HepG2 (cell line): ENCODE measurements at regions not wholly inside any gene's neighbourhood (a gene's known extent, or its start where the extent isn't known, plus 50 kb on each side); places are given as distances from the start of the nearest gene placed in this dataset.

Experiments used
- CENPT ChIP-seq: sonication (generic); formaldehyde crosslinking; IDR thresholded peaks from 2 replicates; pipeline ENCODE4 v1.8.0; 2022; ENCODE audit warnings: low read depth, mild to moderate bottlenecking, moderate library complexity, missing genetic modification reagents
- CREB1 ChIP-seq, 2 experiments: fragments of 450-650 bp in 1 of 2; IDR thresholded peaks; 2 replicates each; pipeline ENCODE4 v1.6.1; 2016 to 2017; ENCODE audit warnings: control low read depth in 1 of 2, mild to moderate bottlenecking in 1 of 2, missing compliant biosample characterization in 1 of 2, missing genetic modification characterization in 1 of 2
- HES4 ChIP-seq: sonication (generic); formaldehyde crosslinking; IDR thresholded peaks from 2 replicates; pipeline ENCODE4 v1.9.0; 2021; ENCODE audit warnings: mild to moderate bottlenecking, missing genetic modification reagents, borderline replicate concordance
- KDM2A ChIP-seq: sonication (generic); formaldehyde crosslinking; IDR thresholded peaks from 2 replicates; pipeline ENCODE4 v1.4.0; 2020; ENCODE audit warnings: low read depth, missing genetic modification reagents, borderline replicate concordance
- KDM3A ChIP-seq: IDR thresholded peaks from 2 replicates; pipeline ENCODE4 v1.6.1; 2018; ENCODE audit warnings: low read depth, missing compliant biosample characterization
- KLF12 ChIP-seq: sonication (generic); formaldehyde crosslinking; IDR thresholded peaks from 2 replicates; pipeline ENCODE4 v1.4.0; 2020; ENCODE audit warnings: missing genetic modification reagents, borderline replicate concordance
- KLF9 ChIP-seq: IDR thresholded peaks from 2 replicates; pipeline ENCODE4 v1.6.1; 2016; ENCODE audit warnings: low read depth
- RFX1 ChIP-seq: fragments of 450-650 bp; IDR thresholded peaks from 2 replicates; pipeline ENCODE4 v1.6.1; 2017
- RORA ChIP-seq: sonication (generic); formaldehyde crosslinking; IDR thresholded peaks from 2 replicates; pipeline ENCODE4 v1.5.0; 2020; ENCODE audit warnings: mild to moderate bottlenecking, missing genetic modification reagents, moderate library complexity
- SMARCC2 ChIP-seq: fragments of 450-650 bp; IDR thresholded peaks from 2 replicates; pipeline ENCODE4 v1.6.1; 2017; ENCODE audit warnings: antibody characterized with exemption, mild to moderate bottlenecking
- ZNF12 ChIP-seq: sonication (generic); formaldehyde crosslinking; IDR thresholded peaks from 2 replicates; pipeline ENCODE4 v1.5.0; 2020; ENCODE audit warnings: missing genetic modification reagents
- ZNF205 ChIP-seq: IDR thresholded peaks from 2 replicates; pipeline ENCODE4 v1.6.1; 2018; ENCODE audit warnings: missing biosample characterization, missing genetic modification reagents
- ZNF263 ChIP-seq: sonication (generic); formaldehyde crosslinking; IDR thresholded peaks from 2 replicates; pipeline ENCODE4 v1.4.0; 2020; ENCODE audit warnings: missing genetic modification reagents
- ZNF30 ChIP-seq: sonication (generic); formaldehyde crosslinking; IDR thresholded peaks from 2 replicates; pipeline ENCODE4 v1.5.0; 2020; ENCODE audit warnings: mild to moderate bottlenecking, missing genetic modification reagents
- ZNF317 ChIP-seq: sonication (generic); formaldehyde crosslinking; IDR thresholded peaks from 2 replicates; pipeline ENCODE4 v1.5.0; 2020; ENCODE audit warnings: mild to moderate bottlenecking, missing genetic modification reagents
- ZNF678 ChIP-seq: sonication (generic); formaldehyde crosslinking; IDR thresholded peaks from 2 replicates; pipeline ENCODE4 v1.4.0; 2020; ENCODE audit warnings: mild to moderate bottlenecking, missing genetic modification reagents
- ZNF776 ChIP-seq: sonication (generic); formaldehyde crosslinking; IDR thresholded peaks from 2 replicates; pipeline ENCODE4 v1.4.0; 2020; ENCODE audit warnings: mild to moderate bottlenecking, missing genetic modification reagents
- TF ChIP-seq, protein P1 (sequence below): sonication (generic); formaldehyde crosslinking; IDR thresholded peaks from 2 replicates; pipeline ENCODE4 v1.5.1; 2020; ENCODE audit warnings: mild to moderate bottlenecking, missing genetic modification reagents
- TF ChIP-seq, protein P2 (sequence below): sonication (generic); formaldehyde crosslinking; IDR thresholded peaks from 2 replicates; pipeline ENCODE4 v1.5.0; 2020; ENCODE audit warnings: mild to moderate bottlenecking, missing genetic modification reagents
- TF ChIP-seq, protein P3 (sequence below), 2 experiments: sonication (generic) in 1 of 2; formaldehyde crosslinking in 1 of 2; IDR thresholded peaks; 2 replicates each; pipeline versions ENCODE4 v1.5.1 to v1.6.1; 2011 to 2020; ENCODE audit warnings: borderline replicate concordance in 1 of 2, low read depth in 1 of 2, low read length in 1 of 2, mild to moderate bottlenecking in 1 of 2, missing genetic modification reagents in 1 of 2, moderate library complexity in 1 of 2
- TF ChIP-seq, protein P4 (sequence below): IDR thresholded peaks from 2 replicates; pipeline ENCODE4 v1.6.1; 2016; ENCODE audit warnings: missing compliant biosample characterization, missing genetic modification reagents, borderline replicate concordance

DNA sequence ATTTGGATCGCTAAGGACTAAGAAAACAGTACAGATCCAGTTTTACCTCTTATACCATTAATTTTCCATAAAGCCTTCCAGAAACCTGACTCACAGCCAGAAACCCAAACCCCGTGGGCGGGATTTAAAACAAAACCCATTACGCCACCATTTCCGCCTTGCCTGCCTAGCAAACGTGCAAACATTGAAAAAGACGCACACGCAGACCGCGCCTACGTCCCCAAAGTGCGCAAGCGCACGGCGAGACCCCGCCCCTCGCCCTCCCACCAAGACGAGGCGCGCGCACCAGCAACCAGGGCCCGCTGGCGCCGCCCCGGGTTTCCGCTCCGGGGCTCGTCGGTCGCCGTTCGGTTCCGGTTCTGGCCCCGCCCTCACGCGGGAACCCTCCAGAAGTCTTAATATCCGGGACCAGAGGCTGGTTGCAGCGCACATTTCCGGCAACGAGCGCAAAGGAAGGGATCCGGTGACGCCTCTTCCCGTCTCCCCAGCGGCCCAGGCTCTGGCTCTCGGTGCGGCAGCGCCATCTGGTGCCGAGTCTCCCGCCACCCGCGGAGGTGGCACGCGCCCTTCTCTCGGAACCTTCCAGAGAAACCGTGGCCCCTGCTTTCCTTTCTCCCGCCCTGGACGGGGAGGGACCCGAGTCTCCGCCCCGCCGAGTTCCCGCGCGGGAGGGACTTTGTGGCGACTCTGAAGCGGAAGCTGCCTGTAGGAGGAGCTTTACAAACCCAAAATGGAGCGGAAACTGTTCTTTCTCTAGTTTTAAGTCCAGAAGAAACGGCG is 256.9 kb upstream of the STARD13 start (continued):
- TF ChIP-seq CREB1 (IDR thresholded peaks at IDR 0.05) (peak; percentile 74), CREB1 (CRISPR knock-in tag; IDR thresholded peaks at IDR 0.05) (peak; percentile 85), KDM3A (CRISPR knock-in tag) (peak; percentile 98; the same call in 1 of the 2 replicates), ZNF12 (CRISPR knock-in tag) (peak; percentile 63; the same call in 1 of the 2 replicates), ZNF30 (peak; percentile 93), KDM2A (peak; percentile 98), ZNF776 (CRISPR knock-in tag) (peak; percentile 72; the same call in 1 of the 2 replicates), ZNF205 (peak; percentile 79), CENPT (CRISPR knock-in tag) (peak; percentile 97), RORA (CRISPR knock-in tag) (no peak), ZNF317 (peak; percentile 87), ZNF263 (CRISPR knock-in tag) (peak; percentile 84; the same call in 1 of the 2 replicates), KLF12 (CRISPR knock-in tag) (peak; percentile 93; the same call in 1 of the 2 replicates), SMARCC2 (no peak), HES4 (CRISPR knock-in tag) (peak; percentile 95; the same call in 1 of the 2 replicates), KLF9 (CRISPR knock-in tag) (peak; percentile 86; the same call in 1 of the 2 replicates), ZNF678 (CRISPR knock-in tag) (peak; percentile 91; the same call in 1 of the 2 replicates), RFX1 (no peak; the same call in 1 of the 2 replicates)
- TF ChIP-seq, protein P1, sequence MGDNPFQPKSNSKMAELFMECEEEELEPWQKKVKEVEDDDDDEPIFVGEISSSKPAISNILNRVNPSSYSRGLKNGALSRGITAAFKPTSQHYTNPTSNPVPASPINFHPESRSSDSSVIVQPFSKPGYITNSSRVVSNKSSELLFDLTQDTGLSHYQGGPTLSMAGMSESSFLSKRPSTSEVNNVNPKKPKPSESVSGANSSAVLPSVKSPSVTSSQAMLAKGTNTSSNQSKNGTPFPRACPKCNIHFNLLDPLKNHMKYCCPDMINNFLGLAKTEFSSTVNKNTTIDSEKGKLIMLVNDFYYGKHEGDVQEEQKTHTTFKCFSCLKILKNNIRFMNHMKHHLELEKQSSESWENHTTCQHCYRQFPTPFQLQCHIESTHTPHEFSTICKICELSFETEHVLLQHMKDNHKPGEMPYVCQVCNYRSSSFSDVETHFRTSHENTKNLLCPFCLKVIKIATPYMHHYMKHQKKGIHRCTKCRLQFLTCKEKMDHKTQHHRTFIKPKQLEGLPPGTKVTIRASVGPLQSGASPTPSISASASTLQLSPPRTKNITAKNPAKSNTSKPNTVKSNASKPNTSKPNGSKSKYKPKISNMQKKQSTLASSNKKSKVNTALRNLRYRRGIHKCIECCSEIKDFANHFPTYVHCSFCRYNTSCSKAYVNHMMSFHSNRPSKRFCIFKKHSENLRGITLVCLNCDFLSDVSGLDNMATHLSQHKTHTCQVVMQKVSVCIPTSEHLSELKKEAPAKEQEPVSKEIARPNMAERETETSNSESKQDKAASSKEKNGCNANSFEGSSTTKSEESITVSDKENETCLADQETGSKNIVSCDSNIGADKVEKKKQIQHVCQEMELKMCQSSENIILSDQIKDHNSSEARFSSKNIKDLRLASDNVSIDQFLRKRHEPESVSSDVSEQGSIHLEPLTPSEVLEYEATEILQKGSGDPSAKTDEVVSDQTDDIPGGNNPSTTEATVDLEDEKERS: peak; percentile 98
- TF ChIP-seq, protein P2, sequence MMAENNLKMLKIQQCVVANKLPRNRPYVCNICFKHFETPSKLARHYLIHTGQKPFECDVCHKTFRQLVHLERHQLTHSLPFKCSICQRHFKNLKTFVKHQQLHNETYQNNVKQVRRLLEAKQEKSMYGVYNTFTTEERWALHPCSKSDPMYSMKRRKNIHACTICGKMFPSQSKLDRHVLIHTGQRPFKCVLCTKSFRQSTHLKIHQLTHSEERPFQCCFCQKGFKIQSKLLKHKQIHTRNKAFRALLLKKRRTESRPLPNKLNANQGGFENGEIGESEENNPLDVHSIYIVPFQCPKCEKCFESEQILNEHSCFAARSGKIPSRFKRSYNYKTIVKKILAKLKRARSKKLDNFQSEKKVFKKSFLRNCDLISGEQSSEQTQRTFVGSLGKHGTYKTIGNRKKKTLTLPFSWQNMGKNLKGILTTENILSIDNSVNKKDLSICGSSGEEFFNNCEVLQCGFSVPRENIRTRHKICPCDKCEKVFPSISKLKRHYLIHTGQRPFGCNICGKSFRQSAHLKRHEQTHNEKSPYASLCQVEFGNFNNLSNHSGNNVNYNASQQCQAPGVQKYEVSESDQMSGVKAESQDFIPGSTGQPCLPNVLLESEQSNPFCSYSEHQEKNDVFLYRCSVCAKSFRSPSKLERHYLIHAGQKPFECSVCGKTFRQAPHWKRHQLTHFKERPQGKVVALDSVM (CRISPR knock-in tag): peak; percentile 52
- TF ChIP-seq, protein P3, sequence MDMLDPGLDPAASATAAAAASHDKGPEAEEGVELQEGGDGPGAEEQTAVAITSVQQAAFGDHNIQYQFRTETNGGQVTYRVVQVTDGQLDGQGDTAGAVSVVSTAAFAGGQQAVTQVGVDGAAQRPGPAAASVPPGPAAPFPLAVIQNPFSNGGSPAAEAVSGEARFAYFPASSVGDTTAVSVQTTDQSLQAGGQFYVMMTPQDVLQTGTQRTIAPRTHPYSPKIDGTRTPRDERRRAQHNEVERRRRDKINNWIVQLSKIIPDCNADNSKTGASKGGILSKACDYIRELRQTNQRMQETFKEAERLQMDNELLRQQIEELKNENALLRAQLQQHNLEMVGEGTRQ (IDR thresholded peaks at IDR 0.05; ENCODE audit: low read depth, low read length): no peak
- TF ChIP-seq, protein P3 (CRISPR knock-in tag; IDR thresholded peaks at IDR 0.05; ENCODE audit: borderline replicate concordance): peak; percentile 66; the same call in 1 of the 2 replicates
- TF ChIP-seq, protein P4, sequence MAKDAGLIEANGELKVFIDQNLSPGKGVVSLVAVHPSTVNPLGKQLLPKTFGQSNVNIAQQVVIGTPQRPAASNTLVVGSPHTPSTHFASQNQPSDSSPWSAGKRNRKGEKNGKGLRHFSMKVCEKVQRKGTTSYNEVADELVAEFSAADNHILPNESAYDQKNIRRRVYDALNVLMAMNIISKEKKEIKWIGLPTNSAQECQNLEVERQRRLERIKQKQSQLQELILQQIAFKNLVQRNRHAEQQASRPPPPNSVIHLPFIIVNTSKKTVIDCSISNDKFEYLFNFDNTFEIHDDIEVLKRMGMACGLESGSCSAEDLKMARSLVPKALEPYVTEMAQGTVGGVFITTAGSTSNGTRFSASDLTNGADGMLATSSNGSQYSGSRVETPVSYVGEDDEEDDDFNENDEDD (CRISPR knock-in tag): peak; percentile 100
